BJ (cell line): ENCODE measurements at regions not wholly inside any gene's neighbourhood (a gene's known extent, or its start where the extent isn't known, plus 50 kb on each side); places are given as distances from the start of the nearest gene placed in this dataset.

Source experiments
- CTCF ChIA-PET: fragments of 350-600 bp; formaldehyde crosslinking; extraction: SDS; loops from one replicate; lab custom pipeline; 2021; ENCODE audit warnings: antibody characterized with exemption, inconsistent platforms; lab: Yijun Ruan, JAX
- POLR2A ChIA-PET: fragments of 300-600 bp; sonication (Branson Sonifier 250); formaldehyde crosslinking; extraction: SDS; loops from one replicate; lab custom pipeline; 2021; ENCODE audit warnings: antibody characterized with exemption; lab: Charles Lee
- DNase-seq: peaks from one replicate; pipeline ENCODE4 v3.0.0-alpha.2; 2011; ENCODE audit warnings: low read depth
- H3K27me3 ChIP-seq: 2 replicates; pipeline ENCODE4 v1.6.0; 2011; ENCODE audit warnings: low read length; ENCODE audit not compliant: control insufficient read depth, insufficient read depth
- H3K36me3 ChIP-seq: 2 replicates; pipeline ENCODE4 v1.5.1; 2011; ENCODE audit warnings: low read length; ENCODE audit not compliant: control insufficient read depth, insufficient read depth
- H3K4me3 ChIP-seq: 2 replicates; pipeline ENCODE4 v1.5.1; 2011; ENCODE audit warnings: low read depth, mild to moderate bottlenecking, control low read depth, low read length
- TF ChIP-seq, protein P1 (sequence below): IDR thresholded peaks from 2 replicates; pipeline ENCODE4 v1.5.1; 2011; ENCODE audit warnings: low read depth, mild to moderate bottlenecking, control low read depth, inconsistent platforms, low read length, moderate library complexity; ENCODE audit not compliant: insufficient read depth

DNA sequence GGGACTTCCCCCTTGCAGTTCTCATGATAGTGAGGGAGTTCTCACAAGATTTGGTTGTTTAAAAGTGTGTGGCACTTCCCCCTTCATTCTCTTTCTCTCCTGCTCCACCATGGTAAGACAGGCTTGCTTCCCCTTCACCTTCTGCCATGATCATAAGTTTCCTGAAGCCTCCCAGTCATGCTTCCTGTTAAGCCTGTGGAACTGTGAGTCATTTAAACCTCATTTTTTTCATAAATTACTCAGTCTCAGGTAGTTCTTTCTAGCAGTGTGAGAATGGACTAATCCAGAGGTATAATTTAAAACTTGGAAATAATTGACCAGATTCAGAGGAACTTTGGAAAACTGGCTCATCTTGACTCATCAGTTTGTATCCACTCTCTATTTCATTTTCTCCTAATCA, 129.0 kb downstream of the TMEM47 start:
- no peaks in the 10 kb centered on the region for H3K36me3 ChIP-seq
- H3K4me3 ChIP-seq = no peak overlapping the region
- DNase-seq = no peak
- no peaks in the 10 kb centered on the region for H3K27me3 ChIP-seq
- TF ChIP-seq, protein P1, sequence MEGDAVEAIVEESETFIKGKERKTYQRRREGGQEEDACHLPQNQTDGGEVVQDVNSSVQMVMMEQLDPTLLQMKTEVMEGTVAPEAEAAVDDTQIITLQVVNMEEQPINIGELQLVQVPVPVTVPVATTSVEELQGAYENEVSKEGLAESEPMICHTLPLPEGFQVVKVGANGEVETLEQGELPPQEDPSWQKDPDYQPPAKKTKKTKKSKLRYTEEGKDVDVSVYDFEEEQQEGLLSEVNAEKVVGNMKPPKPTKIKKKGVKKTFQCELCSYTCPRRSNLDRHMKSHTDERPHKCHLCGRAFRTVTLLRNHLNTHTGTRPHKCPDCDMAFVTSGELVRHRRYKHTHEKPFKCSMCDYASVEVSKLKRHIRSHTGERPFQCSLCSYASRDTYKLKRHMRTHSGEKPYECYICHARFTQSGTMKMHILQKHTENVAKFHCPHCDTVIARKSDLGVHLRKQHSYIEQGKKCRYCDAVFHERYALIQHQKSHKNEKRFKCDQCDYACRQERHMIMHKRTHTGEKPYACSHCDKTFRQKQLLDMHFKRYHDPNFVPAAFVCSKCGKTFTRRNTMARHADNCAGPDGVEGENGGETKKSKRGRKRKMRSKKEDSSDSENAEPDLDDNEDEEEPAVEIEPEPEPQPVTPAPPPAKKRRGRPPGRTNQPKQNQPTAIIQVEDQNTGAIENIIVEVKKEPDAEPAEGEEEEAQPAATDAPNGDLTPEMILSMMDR = no peak
- CTCF ChIA-PET = no interaction called here
- POLR2A ChIA-PET = no interaction called here

DNA sequence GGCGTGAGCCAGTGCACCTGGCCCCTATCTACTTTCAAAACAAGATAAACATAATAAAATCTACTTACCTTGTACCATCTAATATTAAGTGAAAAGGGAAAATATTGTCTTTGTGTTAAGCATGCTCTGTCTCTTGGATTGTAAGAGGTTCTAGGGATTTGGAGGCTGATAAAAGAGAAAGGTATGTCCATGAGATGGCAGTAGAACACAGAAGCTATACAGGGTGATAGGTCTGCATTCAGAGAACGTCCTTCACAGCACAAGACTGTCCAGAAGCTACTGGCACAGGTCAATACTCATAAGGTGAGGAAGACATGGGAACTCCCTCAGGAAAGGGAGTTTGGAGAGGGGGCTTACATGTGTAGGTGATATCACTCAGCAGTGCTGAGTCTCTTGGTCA, 135.5 kb downstream of the TMEM47 start:
- H3K4me3 ChIP-seq = no peak overlapping the region
- no peaks in the 10 kb centered on the region for H3K36me3 ChIP-seq
- POLR2A ChIA-PET = no interaction called here
- TF ChIP-seq, protein P1 = 0 out of 2 replicates have a peak, but pooled peaks have one; percentile 5
- CTCF ChIA-PET = no interaction called here
- H3K27me3 ChIP-seq = no peaks in the 10 kb centered on the region
- DNase-seq = no peak

DNA sequence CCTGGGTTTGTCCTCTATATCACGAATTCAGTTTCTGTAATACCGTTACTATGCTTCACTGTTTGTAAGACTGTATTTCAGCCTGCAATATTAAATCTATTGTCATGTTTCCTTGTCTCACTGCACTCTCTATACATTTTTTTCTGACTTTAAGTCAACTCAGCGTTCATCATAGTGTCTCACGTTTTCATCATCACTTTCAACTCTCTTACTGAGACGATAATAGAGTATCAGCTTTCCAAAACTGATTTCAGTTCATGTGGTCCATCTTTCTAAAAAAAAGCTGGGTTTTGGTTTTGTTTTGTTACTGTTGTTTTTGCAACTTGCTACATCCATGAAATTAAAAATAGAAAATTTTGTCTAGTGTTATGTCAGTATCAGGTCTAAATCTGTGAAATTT, 147.7 kb downstream of the TMEM47 start:
- H3K4me3 ChIP-seq = no peak overlapping the region
- no peak for DNase-seq
- H3K36me3 ChIP-seq = no peaks in the 10 kb centered on the region
- ChIA-PET CTCF (no interaction called here), POLR2A (no interaction called here)
- no peaks in the 10 kb centered on the region for H3K27me3 ChIP-seq
- TF ChIP-seq, protein P1 = no peak

DNA sequence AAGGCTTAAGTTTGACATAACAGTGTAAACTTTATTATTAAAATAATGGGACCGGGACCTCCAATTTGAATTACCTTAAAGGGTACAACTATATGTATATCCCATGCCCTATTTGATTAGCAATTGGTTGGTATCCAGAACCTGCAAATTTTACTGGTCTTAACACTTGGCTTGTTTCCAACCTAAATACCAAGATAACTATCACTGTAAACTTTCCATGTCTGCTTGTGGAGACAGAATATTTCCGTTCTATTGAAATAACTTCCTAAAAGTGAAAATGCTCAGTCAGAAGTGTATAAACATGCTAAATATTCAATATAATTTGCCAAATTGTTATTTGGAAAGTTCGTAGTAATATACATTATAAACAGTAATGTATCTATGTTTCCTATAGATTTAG, 154.0 kb downstream of the TMEM47 start:
- TF ChIP-seq, protein P1 = no peak
- POLR2A ChIA-PET = no interaction called here
- no peaks in the 10 kb centered on the region for H3K36me3 ChIP-seq
- CTCF ChIA-PET = no interaction called here
- no peak for DNase-seq
- no peaks in the 10 kb centered on the region for H3K27me3 ChIP-seq
- no peak overlapping the region for H3K4me3 ChIP-seq

DNA sequence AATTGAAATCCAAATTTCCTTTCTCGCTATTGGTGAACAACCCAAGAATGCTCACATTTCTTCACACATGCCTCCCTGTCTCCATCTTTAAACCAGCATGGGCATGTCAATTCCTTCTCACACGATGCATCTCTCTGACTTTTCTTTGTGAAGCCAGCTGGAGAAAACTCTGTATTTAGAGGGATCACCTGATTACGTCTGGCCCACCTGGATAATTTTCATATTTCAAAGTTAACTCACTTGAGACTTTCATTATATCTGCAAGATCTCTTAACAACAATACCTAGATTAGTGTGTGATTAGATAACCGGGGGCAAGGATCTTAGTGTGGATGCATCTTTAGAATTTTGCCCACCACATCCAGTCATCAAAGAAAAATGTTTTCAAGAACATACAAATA, 164.0 kb downstream of the TMEM47 start:
- POLR2A ChIA-PET = no interaction called here

More for the DNA sequence above, 164.0 kb downstream of the TMEM47 start:
- Histone ChIP-seq H3K36me3 (no peaks in the 10 kb centered on the region), H3K27me3 (no peaks in the 10 kb centered on the region), H3K4me3 (no peak overlapping the region)
- DNase-seq = no peak
- TF ChIP-seq, protein P1 = no peak
- CTCF ChIA-PET = no interaction called here
